ENCODE measurements at regions not wholly inside any gene's neighbourhood (a gene's known extent, or its start where the extent isn't known, plus 50 kb on each side); places are given as distances from the start of the nearest gene placed in this dataset.

DNA sequence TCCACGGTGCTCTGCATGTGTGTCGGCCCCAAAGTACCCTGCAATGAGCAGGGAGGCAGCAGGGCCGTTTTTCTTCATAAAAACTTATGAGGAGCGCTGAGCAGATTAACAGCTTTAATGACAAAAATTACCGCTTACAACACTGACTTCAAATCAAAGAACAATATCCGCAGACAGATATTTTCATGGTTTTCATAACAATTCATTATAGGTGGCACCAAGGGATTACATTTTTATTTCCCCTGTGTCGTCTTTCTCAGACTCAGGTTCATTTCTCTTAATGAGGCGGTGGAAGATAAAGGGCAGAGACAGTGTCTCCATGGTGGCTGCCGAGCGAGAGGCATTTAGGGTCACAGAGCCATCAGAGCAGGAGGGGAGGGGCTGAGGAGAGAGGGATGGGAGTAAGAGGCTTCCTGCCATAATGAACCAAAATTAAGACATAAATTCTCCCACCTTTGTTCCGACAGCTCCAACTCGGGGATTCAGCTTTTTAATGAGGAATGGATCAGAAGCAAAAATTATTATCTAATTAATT is 240.7 kb upstream of the CLINT1 start:
- Histone ChIP-seq H4K20me1 (ENCODE audit: control insufficient read depth, extremely low read depth, insufficient read depth, low read length) (no peaks in the 10 kb centered on the region), H3K9me1 (ENCODE audit: control insufficient read depth, extremely low read depth, insufficient read depth, low read length) (no peaks in the 10 kb centered on the region), H3K27me3 (ENCODE audit: control insufficient read depth, extremely low read depth, insufficient read depth, low read length) (no peaks in the 10 kb centered on the region), H3K4me3 (ENCODE audit: control insufficient read depth in 2 of 3, extremely low read depth in 1 of 3, insufficient read depth in 2 of 3, low read depth in 1 of 3, low read length in 3 of 3) (no peak overlapping the region), H3K4me2 (ENCODE audit: control insufficient read depth, extremely low read depth, insufficient read depth, low read depth, low read length) (no peak overlapping the region), H3K9ac (ENCODE audit: control insufficient read depth, extremely low read depth, insufficient read depth, low read length) (no peak overlapping the region), H3K36me3 (ENCODE audit: control insufficient read depth in 2 of 2, extremely low read depth in 1 of 2, insufficient read depth in 2 of 2, low read length in 2 of 2) (no peaks in the 10 kb centered on the region), H2AFZ (ENCODE audit: control insufficient read depth, low read length) (no peak overlapping the region), H3K79me2 (ENCODE audit: control insufficient read depth, insufficient read depth, low read length) (no peaks in the 10 kb centered on the region), H3K27ac (ENCODE audit: control insufficient read depth, insufficient read depth, low read length) (no peak overlapping the region), H3K9me3 (ENCODE audit: control insufficient read depth, low read depth, low read length) (no peaks in the 10 kb centered on the region), H3K4me1 (ENCODE audit: control insufficient read depth, extremely low read depth, insufficient read depth, low read length) (no peaks in the 10 kb centered on the region)
- dilution Hi-C loops (cut with MboI; ENCODE audit: extremely low pct_ligation_motif_present, low sequenced_read_pairs) = no loop called here
- DNase-seq (ENCODE audit: low read depth, low spot score) (no peak), FAIRE-seq (no peak)
- TF ChIP-seq EZH2 (IDR thresholded peaks at IDR 0.05; ENCODE audit: low read length) = no peak
- TF ChIP-seq, protein P1, sequence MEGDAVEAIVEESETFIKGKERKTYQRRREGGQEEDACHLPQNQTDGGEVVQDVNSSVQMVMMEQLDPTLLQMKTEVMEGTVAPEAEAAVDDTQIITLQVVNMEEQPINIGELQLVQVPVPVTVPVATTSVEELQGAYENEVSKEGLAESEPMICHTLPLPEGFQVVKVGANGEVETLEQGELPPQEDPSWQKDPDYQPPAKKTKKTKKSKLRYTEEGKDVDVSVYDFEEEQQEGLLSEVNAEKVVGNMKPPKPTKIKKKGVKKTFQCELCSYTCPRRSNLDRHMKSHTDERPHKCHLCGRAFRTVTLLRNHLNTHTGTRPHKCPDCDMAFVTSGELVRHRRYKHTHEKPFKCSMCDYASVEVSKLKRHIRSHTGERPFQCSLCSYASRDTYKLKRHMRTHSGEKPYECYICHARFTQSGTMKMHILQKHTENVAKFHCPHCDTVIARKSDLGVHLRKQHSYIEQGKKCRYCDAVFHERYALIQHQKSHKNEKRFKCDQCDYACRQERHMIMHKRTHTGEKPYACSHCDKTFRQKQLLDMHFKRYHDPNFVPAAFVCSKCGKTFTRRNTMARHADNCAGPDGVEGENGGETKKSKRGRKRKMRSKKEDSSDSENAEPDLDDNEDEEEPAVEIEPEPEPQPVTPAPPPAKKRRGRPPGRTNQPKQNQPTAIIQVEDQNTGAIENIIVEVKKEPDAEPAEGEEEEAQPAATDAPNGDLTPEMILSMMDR (optimal IDR thresholded peaks at IDR 0.05 in 1 of 3, IDR thresholded peaks at IDR 0.05 in 1 of 3, conservative IDR thresholded peaks at IDR 0.05 in 1 of 3; ENCODE audit: extremely low read depth in 1 of 3, insufficient read depth in 2 of 3, low read length in 3 of 3) = no peak

GRCh38 chr5:158096835-158097234 is 237.9 kb upstream of the CLINT1 start:
- TF ChIP-seq, protein P1 (optimal IDR thresholded peaks at IDR 0.05 in 1 of 3, IDR thresholded peaks at IDR 0.05 in 1 of 3, conservative IDR thresholded peaks at IDR 0.05 in 1 of 3; ENCODE audit: extremely low read depth in 1 of 3, insufficient read depth in 2 of 3, low read length in 3 of 3) = no peak
- no peak overlapping the region for H3K4me2 ChIP-seq (ENCODE audit: control insufficient read depth, extremely low read depth, insufficient read depth, low read depth, low read length)
- H3K79me2 ChIP-seq (ENCODE audit: control insufficient read depth, insufficient read depth, low read length) = no peaks in the 10 kb centered on the region
- FAIRE-seq (no peak), DNase-seq (ENCODE audit: low read depth, low spot score) (no peak)
- no peaks in the 10 kb centered on the region for H3K36me3 ChIP-seq (ENCODE audit: control insufficient read depth in 2 of 2, extremely low read depth in 1 of 2, insufficient read depth in 2 of 2, low read length in 2 of 2)
- H3K4me1 ChIP-seq (ENCODE audit: control insufficient read depth, extremely low read depth, insufficient read depth, low read length) = no peaks in the 10 kb centered on the region
- no peak overlapping the region for H3K9ac ChIP-seq (ENCODE audit: control insufficient read depth, extremely low read depth, insufficient read depth, low read length)
- no peaks in the 10 kb centered on the region for H3K9me1 ChIP-seq (ENCODE audit: control insufficient read depth, extremely low read depth, insufficient read depth, low read length)
- no peaks in the 10 kb centered on the region for H4K20me1 ChIP-seq (ENCODE audit: control insufficient read depth, extremely low read depth, insufficient read depth, low read length)
- no peak overlapping the region for H2AFZ ChIP-seq (ENCODE audit: control insufficient read depth, low read length)
- H3K27me3 ChIP-seq (ENCODE audit: control insufficient read depth, extremely low read depth, insufficient read depth, low read length) = no peaks in the 10 kb centered on the region
- dilution Hi-C loops (cut with MboI; ENCODE audit: extremely low pct_ligation_motif_present, low sequenced_read_pairs) = no loop called here
- no peak overlapping the region for H3K27ac ChIP-seq (ENCODE audit: control insufficient read depth, insufficient read depth, low read length)
- no peak overlapping the region for H3K4me3 ChIP-seq (ENCODE audit: control insufficient read depth in 2 of 3, extremely low read depth in 1 of 3, insufficient read depth in 2 of 3, low read depth in 1 of 3, low read length in 3 of 3)
- no peaks in the 10 kb centered on the region for H3K9me3 ChIP-seq (ENCODE audit: control insufficient read depth, low read depth, low read length)

Measured in keratinocyte (primary cell).